ENCODE measurements at regions not wholly inside any gene's neighbourhood (a gene's known extent, or its start where the extent isn't known, plus 50 kb on each side); places are given as distances from the start of the nearest gene placed in this dataset.

GRCh38 chr14:34069854-34070582 lies 119.1 kb upstream of the EGLN3 start:
- no peak for DNase-seq (ENCODE audit: low read depth in 4 of 4, low spot score in 1 of 4)

DNA sequence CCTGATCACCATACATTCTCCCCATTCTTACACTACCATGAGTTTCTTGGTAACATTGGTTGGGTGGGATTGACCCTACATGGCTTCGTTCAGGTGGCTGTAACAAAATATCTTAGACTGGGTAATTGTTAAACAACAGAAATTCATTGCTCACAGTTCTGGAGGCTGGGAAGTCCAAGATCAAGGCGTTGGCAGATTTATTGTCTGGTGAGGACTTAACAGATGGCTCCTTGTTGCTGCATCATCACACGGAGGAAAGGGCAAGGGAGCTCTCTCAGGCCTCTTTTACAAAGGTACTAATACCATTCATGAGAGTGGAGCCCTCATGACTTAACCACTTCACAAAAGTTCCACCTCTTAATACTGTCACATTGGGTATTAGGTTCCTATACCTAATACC lies 116.7 kb upstream of the EGLN3 start:
- DNase-seq (ENCODE audit: low read depth in 4 of 4, low spot score in 1 of 4), result no peak

DNA sequence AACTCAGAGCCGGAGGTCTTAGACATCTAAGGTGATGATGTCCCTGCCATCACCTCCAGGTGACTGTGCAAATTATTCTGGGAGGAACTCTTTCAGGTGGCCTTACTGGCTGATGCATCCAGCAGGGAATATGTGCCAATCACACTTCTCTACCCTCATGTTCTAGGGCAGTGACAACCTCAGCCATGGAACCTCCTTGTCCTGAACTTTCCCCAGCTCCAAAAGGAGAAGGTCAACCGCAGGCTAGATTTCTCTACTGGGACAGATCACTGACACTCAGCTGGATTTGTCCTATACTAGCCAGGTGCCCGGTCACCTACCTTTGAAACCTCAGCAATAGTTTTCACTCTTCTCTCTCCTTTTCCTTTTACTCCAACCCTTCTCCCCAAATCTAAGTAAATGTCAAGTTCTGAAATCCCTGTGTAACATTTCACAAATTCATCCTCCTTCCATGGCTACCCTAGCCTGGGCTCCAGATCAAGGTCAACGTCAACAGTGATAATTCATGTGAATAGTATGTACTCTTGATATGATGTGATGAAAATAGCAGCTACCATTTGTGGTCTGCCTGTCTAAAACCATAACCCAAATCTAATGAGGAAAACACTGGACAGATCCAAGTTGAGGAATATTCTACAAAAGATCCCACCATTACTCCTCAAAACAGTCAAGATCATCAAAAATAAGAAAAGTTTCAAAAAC lies 115.0 kb upstream of the EGLN3 start:
- no peak for DNase-seq (ENCODE audit: low read depth in 4 of 4, low spot score in 1 of 4)

DNA sequence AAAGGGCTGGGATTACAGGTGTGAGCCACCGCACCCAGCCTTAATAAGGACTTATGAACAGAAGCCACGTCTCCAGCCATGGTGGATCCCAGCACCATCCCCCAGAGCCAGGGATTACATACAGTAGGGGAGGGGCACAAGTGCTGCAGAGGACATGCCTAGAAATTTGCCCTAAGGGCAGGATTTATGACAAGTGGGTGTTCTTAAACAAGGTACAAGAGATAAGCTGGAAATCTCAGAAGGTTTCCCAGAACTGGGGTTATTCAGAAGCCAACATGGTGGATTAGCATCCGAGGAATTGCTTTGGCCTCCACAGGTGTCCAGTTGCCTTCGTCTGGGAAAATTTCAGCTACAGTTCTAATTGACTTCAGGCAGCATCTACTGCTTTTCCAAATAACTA lies 114.4 kb upstream of the EGLN3 start:
- DNase-seq (ENCODE audit: low read depth in 4 of 4, low spot score in 1 of 4), result no peak

DNA sequence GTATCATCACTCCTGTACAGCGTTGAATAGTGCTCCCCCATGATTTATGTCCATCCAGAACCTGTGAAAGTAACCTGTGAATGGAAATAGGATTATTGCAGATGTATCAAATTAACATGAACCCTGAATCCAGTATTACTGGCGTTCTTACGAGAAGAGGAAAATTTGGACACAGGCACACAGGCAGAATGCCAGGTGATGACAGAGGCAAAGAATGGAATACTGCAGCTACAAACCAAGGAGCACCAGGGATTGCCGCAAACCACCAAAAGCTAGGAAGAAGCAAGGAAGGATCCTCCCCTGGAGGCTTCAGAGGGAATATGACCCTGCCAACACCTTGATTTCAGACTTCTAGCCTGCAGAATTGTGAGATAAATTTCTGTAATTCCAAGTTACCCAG lies 113.5 kb upstream of the EGLN3 start:
- DNase-seq (ENCODE audit: low read depth in 4 of 4, low spot score in 1 of 4), result no peak

DNA sequence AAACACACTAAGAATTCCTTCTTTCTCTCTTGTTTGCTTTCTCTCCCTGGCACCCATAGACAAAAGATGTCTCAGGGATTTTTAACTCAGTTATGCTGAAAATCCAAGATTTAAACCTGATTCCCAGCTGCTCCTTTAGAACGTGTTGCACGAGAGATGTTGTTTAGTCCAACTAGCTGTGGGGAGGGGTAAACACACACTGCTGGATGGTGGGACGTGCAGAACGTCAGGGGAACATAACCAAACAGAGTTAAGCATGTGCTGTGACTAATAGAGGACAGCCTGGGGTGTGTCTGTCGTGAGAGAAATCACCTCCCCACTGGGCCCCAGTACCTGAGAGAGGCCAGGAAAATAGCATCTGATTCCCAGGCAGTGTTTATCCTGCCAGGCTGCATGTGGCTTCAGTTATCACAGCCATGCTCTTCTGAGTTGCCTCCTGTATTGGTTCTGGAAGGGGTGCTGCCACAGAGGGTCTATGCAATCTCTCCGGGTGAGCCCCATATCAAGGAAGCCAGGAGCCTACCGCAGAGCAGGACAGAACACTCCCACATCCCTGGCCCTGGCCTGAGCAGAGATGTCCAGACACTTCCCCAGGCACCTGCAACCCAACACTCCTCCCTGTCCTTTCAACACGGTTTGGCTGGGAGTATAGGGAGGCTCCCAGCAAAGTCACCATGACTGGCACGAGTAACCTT lies 112.7 kb upstream of the EGLN3 start:
- DNase-seq (ENCODE audit: low read depth in 4 of 4, low spot score in 1 of 4), result no peak

DNA sequence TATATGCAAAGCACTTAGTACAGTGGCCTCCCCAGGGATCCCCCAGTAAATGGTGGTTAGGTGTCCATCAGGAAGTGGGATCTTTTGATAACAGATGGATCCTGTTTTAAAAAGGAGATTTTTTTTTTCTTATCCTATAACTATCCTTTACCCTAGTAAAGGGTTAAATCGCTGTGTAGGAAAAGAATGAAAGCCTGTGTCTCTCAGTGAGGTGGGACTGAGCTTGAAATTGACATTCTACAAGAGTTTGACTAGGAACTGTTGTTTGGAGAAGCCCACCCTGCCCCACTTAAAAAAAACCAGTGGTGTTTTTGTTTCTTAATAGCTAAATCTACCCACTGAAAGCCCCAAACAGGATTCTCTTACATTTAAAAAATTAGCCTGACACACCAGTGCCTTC lies 112.2 kb upstream of the EGLN3 start:
- no peak for DNase-seq (ENCODE audit: low read depth in 4 of 4, low spot score in 1 of 4)

GRCh38 chr14:34062353-34062973 lies 111.6 kb upstream of the EGLN3 start:
- DNase-seq (ENCODE audit: low read depth in 4 of 4, low spot score in 1 of 4), result no peak

DNA sequence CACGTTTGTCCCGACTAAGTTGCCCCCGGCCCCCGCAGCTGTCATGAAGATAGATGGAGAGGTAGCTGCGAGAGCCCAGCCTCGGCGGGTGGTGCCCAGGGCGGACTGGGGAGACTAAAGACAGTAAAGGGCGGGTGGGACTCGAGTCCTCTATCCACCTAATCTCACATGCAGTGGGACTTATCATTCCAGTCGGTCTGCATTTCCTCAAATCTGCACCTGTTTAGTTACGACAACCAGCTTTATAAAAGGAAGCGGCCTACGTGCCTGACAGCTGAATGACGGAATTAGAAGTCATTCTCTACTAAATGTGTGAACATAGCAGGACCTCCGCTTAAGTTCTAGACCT lies 109.8 kb upstream of the EGLN3 start:
- no peak for DNase-seq (ENCODE audit: low read depth in 4 of 4, low spot score in 1 of 4)

DNA sequence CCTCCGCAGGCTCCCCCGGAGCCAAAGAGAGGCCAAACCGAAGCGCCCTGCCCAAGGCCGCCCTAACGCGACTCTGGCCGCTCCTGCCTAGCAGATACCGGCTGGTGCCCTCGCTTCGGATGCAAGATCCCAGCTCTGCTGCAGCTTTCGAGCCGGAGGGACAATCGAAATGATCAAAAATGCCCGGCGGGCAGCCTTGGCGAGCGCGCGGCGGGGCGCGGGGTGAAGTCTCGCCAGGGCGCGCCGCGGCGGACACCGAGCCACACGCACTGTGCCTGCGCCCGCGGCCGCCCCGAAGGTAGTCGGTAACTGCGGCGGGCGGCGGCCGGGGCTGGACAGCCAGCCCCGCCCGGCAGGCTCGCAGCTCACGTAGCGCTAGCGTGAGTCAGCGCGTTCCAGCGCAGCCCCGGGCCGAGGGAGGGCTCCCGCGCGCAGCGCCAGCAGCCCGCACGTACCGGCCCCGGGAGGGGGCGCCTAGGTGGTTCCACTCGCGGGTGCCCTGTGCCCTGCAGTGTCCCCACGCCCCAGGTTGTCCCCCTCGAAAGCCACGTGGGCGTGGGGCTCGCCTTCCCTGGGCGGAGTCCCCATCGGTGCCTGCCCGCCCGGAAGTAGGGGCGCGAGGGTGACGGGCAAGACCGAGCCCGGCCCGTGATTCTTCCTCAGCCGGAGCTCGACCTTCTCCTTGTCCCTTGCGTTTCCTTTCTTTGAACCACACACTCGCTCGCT lies 109.2 kb upstream of the EGLN3 start:
- peak in 3 of 4 experiments; percentile 12 to 45 (median 29) for DNase-seq (ENCODE audit: low read depth in 4 of 4, low spot score in 1 of 4)

- DNase-seq (ENCODE audit: low read depth in 4 of 4, low spot score in 1 of 4), result no peak
Measured at GRCh38 chr14:34059037-34059924, 108.4 kb upstream of the EGLN3 start.

GRCh38 chr14:34058510-34058909 lies 107.6 kb upstream of the EGLN3 start:
- no peak for DNase-seq (ENCODE audit: low read depth in 4 of 4, low spot score in 1 of 4)

- no peak for DNase-seq (ENCODE audit: low read depth in 4 of 4, low spot score in 1 of 4)
Measured at GRCh38 chr14:34056046-34056445, 105.2 kb upstream of the EGLN3 start.

GRCh38 chr14:34055157-34055950 lies 104.5 kb upstream of the EGLN3 start:
- no peak for DNase-seq (ENCODE audit: low read depth in 4 of 4, low spot score in 1 of 4)

- DNase-seq (ENCODE audit: low read depth in 4 of 4, low spot score in 1 of 4), result no peak
Measured at GRCh38 chr14:34053666-34054065, 102.8 kb upstream of the EGLN3 start.

DNA sequence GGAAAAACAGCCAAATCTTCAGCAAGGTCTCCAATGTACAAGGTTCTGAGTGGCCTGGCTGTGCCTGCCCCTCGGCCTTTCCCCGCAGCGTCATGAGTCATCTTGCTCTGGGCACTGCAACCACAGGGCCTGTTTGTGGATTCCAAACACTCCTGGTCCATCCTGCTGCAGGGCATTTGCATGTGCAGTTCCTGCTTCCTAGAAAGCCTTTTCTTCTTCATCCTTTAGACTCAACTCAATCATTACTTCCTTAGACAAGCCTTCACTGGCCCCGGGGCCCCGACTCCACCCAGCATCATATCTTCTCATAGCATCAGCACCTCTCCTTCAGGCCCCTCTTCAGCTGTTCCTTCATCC lies 101.8 kb upstream of the EGLN3 start:
- DNase-seq (ENCODE audit: low read depth in 4 of 4, low spot score in 1 of 4), result no peak

- no peak for DNase-seq (ENCODE audit: low read depth in 4 of 4, low spot score in 1 of 4)
Measured at GRCh38 chr14:34051966-34052657, 101.2 kb upstream of the EGLN3 start.

GRCh38 chr14:34050606-34051005 lies 99.7 kb upstream of the EGLN3 start:
- no peak for DNase-seq (ENCODE audit: low read depth in 4 of 4, low spot score in 1 of 4)

- no peak for DNase-seq (ENCODE audit: low read depth in 4 of 4, low spot score in 1 of 4)
Measured at GRCh38 chr14:34049790-34050189, 98.9 kb upstream of the EGLN3 start.

Data from stimulated activated CD4-positive, alpha-beta T cell treated with anti-CD3 and anti-CD28 coated beads, Interleukin-1b, Interleukin-23, amount 100 ng/mL, for 24 hours (primary cell).